Pulmonary artery endothelial cell (primary cell): ENCODE measurements at regions not wholly inside any gene's neighbourhood (a gene's known extent, or its start where the extent isn't known, plus 50 kb on each side); places are given as distances from the start of the nearest gene placed in this dataset.

Experiments
- DNase-seq: peaks from one replicate; pipeline ENCODE4 v3.0.0-alpha.2; 2011; ENCODE audit warnings: low read depth, low spot score

- DNase-seq: no peak
These were observed 442.2 kb downstream of the SHQ1 start for GRCh38 chr3:72405943-72406566.

DNA sequence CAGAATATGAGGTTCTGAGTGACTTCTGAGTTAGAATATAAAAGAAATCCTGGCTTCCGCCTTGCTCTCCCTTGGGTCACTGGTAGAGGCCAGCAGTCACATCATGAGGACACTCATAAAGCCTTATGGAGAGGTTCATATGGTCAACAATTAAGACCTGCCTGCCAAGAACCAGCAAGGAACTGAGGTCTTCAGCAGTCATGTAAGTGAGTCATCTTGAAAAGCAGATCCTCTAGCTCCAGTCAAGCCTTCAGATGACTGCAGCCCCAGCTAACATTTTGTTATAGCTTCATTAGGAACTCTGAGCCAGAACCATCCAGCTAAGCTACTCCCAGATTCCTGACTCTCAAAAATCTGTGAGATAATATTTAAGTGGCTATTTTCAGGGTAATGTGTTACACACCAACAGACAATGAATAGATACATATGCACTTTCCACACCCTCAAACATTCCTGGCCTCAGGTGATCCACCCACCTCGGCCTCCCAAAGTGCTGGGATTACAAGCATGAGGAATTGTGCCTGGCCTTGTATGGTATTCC is 447.2 kb downstream of the SHQ1 start:
- no peak for DNase-seq

GRCh38 chr3:72398781-72399180 is 449.5 kb downstream of the SHQ1 start:
- DNase-seq: no peak

GRCh38 chr3:72397586-72397985 is 450.7 kb downstream of the SHQ1 start:
- DNase-seq: no peak

- DNase-seq: no peak
These were observed 451.3 kb downstream of the SHQ1 start for GRCh38 chr3:72396899-72397298.

DNA sequence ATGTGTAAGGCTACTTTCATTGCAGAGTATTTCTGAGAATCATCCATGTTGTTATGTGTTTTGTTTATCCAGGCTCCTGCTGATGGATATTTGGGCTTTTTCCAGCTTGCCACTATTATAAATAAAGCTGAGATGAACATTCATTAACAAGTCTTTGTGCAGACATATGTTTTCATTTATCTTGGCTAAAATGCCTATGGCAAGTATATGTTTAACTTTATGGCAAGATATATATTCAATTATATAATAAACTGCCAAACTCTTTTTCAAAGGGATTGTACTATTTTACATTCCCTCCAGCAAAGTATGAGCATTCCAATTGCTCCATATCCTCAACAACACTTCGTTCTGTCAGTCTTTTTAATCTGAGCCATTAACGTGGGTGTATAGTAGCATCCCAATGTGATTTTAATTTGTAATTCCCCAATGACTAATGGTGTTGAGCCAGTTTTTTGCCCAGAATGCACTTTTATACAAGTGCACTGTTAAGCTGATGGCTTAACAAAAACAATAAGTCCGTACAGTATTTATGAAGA is 452.4 kb downstream of the SHQ1 start:
- no peak for DNase-seq

GRCh38 chr3:72393455-72393854 is 454.8 kb downstream of the SHQ1 start:
- no peak for DNase-seq

DNA sequence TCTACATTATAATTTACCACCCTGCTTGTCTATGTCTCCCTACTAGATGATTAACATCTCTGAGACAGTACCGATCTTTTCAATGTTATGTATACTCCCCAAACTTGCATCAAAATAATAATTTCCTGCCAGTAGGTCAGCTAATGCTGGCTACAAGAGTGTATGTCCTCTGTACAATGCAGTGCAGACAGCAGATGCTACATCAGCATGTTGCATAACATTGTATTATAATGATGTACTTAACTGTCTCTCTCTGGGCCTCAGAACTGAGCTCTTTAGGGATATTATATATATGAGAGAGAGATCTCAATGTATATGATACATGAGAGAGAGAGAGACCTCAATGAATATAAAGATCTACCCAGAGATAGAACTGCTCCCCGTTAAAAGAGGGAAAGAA is 456.6 kb downstream of the SHQ1 start:
- no peak for DNase-seq

DNA sequence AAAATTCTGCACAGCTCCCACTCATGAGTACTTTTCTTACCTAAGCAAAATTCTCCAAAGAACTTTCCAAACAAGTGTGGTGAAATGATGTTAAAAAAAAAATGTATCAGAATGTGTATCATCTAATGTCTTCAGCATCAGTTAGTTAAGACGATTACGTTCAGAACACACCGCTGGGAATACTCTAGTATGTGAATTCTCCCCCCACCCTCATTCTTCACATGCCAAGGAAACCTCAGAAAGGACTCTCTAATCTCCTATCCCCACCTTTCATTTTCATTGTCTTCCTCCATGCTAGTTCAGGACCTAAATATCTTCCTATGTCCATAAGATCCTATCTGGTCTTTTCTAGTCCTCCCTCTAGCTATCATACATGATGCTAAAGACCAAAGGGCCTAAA is 457.4 kb downstream of the SHQ1 start:
- no peak for DNase-seq

DNA sequence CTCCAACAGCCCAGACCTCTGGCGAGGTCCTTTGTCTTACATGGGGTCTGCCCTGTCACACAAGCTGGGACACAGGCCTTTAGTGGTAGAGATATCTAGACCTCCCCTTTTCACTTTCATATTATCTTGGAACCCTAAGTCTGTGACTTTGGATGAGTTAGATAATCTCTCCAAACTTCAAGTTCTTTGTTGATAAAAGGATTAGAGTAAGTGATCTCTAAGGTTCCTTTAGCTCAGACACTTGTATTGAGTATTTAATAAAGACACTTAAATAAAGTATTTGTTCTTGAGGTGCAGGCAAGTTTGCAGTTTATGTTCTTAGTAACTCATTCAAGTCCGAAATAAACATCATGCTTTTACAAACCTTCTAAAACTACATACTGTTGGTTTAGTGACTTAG is 459.6 kb downstream of the SHQ1 start:
- no peak for DNase-seq

GRCh38 chr3:72388117-72388516 is 460.1 kb downstream of the SHQ1 start:
- no peak for DNase-seq

- no peak for DNase-seq
These were observed 461.8 kb downstream of the SHQ1 start for GRCh38 chr3:72386327-72387000.

DNA sequence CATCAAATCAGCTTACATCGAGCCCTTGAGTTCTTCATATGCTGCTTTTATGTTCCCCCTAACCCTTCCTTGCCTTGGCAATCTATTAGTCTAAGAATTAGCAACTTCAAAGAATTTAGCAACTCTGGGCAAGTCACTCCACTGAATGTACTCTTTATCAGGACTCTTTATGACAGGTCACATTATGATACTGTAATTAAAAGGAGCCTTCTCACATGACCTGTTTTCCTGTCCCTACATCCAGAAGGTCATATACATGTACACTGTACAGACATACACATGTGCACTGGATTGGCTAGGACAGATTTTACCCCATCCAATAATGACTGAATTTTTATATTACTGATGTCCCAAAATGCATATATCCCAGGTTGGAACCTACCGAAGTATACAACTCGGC is 463.1 kb downstream of the SHQ1 start:
- DNase-seq: no peak

- DNase-seq: no peak
These were observed 463.6 kb downstream of the SHQ1 start for GRCh38 chr3:72384602-72385001.

DNA sequence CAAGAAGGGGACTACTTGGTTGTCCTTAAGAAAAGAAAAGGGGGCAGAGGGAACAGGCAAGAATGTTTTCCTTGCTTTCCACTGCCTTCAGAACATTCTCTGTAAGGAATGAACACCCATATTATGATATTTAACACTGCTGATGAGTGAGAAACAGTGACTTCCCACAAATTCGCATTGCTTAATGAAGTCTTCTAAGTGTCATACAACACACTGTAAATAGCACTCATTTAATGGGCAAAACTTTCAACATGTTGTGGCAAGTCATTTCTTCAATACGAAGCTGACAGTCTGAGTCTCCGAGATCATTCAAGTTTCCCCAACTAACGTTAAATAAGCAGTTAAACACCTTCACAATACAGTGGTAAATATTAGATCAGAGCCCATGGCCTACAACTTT is 464.4 kb downstream of the SHQ1 start:
- DNase-seq: no peak

- no peak for DNase-seq
These were observed 465.0 kb downstream of the SHQ1 start for GRCh38 chr3:72383230-72383629.

DNA sequence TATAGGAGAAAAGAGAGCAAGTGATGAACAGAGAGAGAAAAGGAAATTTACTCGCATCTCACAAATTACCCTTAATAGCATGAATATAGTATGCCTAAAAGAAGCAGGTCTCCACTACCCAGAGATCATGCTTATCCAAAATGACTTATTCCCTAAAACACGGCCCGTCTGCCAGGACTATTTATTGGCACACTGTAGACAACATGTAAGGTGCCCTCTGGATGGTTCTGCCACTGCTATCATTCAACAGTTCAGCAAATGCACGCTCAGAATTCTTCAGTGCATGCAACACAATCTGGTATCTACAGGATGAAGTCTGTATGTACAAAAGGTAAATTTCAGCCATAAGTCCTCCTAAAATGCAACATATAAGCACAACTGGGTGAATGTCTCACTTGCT is 465.8 kb downstream of the SHQ1 start:
- no peak for DNase-seq

- DNase-seq: no peak
These were observed 466.7 kb downstream of the SHQ1 start for GRCh38 chr3:72381584-72381983.

GRCh38 chr3:72380711-72381493 is 467.3 kb downstream of the SHQ1 start:
- no peak for DNase-seq

- no peak for DNase-seq
These were observed 468.1 kb downstream of the SHQ1 start for GRCh38 chr3:72380193-72380592.

DNA sequence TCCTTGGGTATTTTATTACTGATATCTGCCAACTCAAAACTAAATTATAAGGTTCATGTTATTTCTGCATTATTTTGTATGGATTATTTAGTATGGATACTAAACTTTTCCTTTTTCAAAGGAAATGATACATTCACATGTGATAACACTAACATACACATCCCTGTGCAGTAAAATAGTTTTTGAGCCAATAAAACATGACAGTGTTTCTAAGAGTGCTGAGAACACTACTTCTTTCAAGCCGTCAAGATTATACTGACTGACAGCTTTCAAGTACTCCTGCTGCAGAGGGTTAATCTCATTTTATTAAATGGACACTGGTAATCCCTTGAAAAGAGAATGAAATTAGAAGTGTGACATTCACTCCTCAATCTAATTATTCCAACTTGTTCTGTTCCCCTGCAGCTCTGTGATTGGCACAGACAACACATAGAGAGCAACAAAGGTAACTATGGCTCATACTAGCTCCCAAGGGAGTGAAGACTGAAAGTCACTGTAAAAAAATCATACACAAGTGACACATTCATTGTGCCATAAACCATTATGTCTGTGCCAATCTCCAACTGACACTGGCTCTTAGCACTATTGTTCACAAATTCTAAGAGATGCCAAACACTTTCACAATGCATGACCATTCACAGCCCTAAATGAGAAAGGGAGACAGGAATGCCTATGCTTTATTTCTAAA is 468.6 kb downstream of the SHQ1 start:
- DNase-seq: no peak

- no peak for DNase-seq
These were observed 470.0 kb downstream of the SHQ1 start for GRCh38 chr3:72378287-72378686.
